HCT116 (cell line): ENCODE measurements at regions not wholly inside any gene's neighbourhood (a gene's known extent, or its start where the extent isn't known, plus 50 kb on each side); places are given as distances from the start of the nearest gene placed in this dataset.
A peak's percentile ranks its signal among the peaks of the same experiment; 100 is the strongest.

Experiments used
- ATAC-seq: fragments of 200-7000 bp; cut with Tn5 transposase; 2 replicates; pipeline ENCODE4 v1.9.1; 2020; ENCODE audit warnings: mild to moderate bottlenecking, moderate library complexity
- BruUV-seq: library from RNA; stranded (reverse); fragments of 400-500 nt; replicated peaks from 2 replicates; lab custom pipeline; 2021; lab: Mats Ljungman, UMichigan
- CTCF ChIA-PET: fragments of 300-600 bp; sonication (Branson Sonifier 250); formaldehyde crosslinking; loops from one replicate; lab custom pipeline; 2021; ENCODE audit warnings: antibody characterized with exemption; lab: Charles Lee
- POLR2A ChIA-PET: fragments of 300-600, 350-600 bp; sonication (Branson Sonifier 250); formaldehyde crosslinking; loops from one replicate; lab custom pipeline; 2021; ENCODE audit warnings: antibody characterized with exemption; lab: Charles Lee
- RAD21 ChIA-PET, 2 experiments: fragments of 300-600 bp; sonication (Branson Sonifier 250); formaldehyde crosslinking; loops; one replicate each; lab custom pipeline; 2023; ENCODE audit warnings: low total read pairs in 2 of 2; ENCODE audit not compliant: uncharacterized antibody in 2 of 2, unreplicated experiment in 2 of 2, low non-redundant PET in 1 of 2; lab: Charles Lee
- DNase-seq: peaks from one replicate; pipeline ENCODE4 v3.0.0-alpha.2; 2010; ENCODE audit warnings: low read depth, low spot score
- H2AFZ ChIP-seq: fragments of 200-600 bp; shearing (Covaris generic), sonication (generic); 2 replicates; pipeline ENCODE4 v1.6.1; 2017; ENCODE audit warnings: low read depth, mixed run types, mixed read lengths, antibody characterized with exemption, low read length; ENCODE audit not compliant: poor library complexity, severe bottlenecking
- H3K27ac ChIP-seq: 2 replicates; pipeline ENCODE4 v1.5.1; 2012; ENCODE audit warnings: low read depth, low read length
- H3K27me3 ChIP-seq: fragments of 200-600 bp; sonication (generic); 2 replicates; pipeline ENCODE4 v1.6.1; 2016; ENCODE audit warnings: mixed run types, low read length, mixed read lengths; ENCODE audit not compliant: insufficient read depth
- H3K36me3 ChIP-seq, 2 experiments: fragments of 200-500 bp in 1 of 2; fragments of 200-600 bp in 1 of 2; sonication (Bioruptor generic) in 1 of 2; sonication (generic) in 1 of 2; 2 replicates each; pipeline versions ENCODE4 v1.5.1 to v1.6.1; 2014 to 2016; ENCODE audit warnings: low read length in 2 of 2, inconsistent platforms in 1 of 2, mixed read lengths in 1 of 2, mixed run types in 1 of 2; ENCODE audit not compliant: insufficient read depth in 2 of 2, control insufficient read depth in 1 of 2
- H3K4me1 ChIP-seq, 2 experiments: fragments of 200-600 bp in 1 of 2; sonication (generic) in 1 of 2; 2 replicates each; pipeline versions ENCODE4 v1.5.1 to v1.6.1; 2012 to 2017; ENCODE audit warnings: low read length in 2 of 2, inconsistent platforms in 1 of 2, mild to moderate bottlenecking in 1 of 2, mixed read lengths in 1 of 2, mixed run types in 1 of 2, moderate library complexity in 1 of 2; ENCODE audit not compliant: insufficient read depth in 2 of 2, control insufficient read depth in 1 of 2
- H3K4me2 ChIP-seq: fragments of 200-600 bp; sonication (generic); 2 replicates; pipeline ENCODE4 v1.6.1; 2017; ENCODE audit warnings: mixed run types, low read length, mixed read lengths
- H3K4me3 ChIP-seq, 2 experiments: fragments of 200-600 bp in 1 of 2; sonication (generic) in 1 of 2; replicated peaks in 1 of 2; 2 replicates each; pipeline ENCODE4 v1.5.1; 2011 to 2016; ENCODE audit warnings: low read length in 2 of 2, control low read depth in 1 of 2, low read depth in 1 of 2, mild to moderate bottlenecking in 1 of 2, mixed read lengths in 1 of 2, mixed run types in 1 of 2
- H3K79me2 ChIP-seq: fragments of 200-600 bp; sonication (generic); 2 replicates; pipeline ENCODE4 v1.6.1; 2017; ENCODE audit warnings: mild to moderate bottlenecking, mixed run types, low read length, moderate library complexity, mixed read lengths; ENCODE audit not compliant: insufficient read depth
- H3K9ac ChIP-seq: fragments of 200-600 bp; sonication (generic); 2 replicates; pipeline ENCODE4 v1.6.1; 2016; ENCODE audit warnings: low read length, mixed read lengths
- H3K9me2 ChIP-seq: fragments of 200-600 bp; sonication (generic), shearing (Covaris generic); 2 replicates; pipeline ENCODE4 v1.6.1; 2017; ENCODE audit warnings: mixed run types, mild to moderate bottlenecking, moderate library complexity; ENCODE audit not compliant: insufficient read depth
- H3K9me3 ChIP-seq, 2 experiments: fragments of 200-500 bp in 1 of 2; fragments of 200-600 bp in 1 of 2; sonication (Bioruptor generic) in 1 of 2; sonication (generic) in 1 of 2; 2 replicates each; pipeline ENCODE4 v1.6.1; 2014 to 2017; ENCODE audit warnings: low read length in 2 of 2, mixed read lengths in 2 of 2, inconsistent platforms in 1 of 2, low read depth in 1 of 2, mild to moderate bottlenecking in 1 of 2, mixed run types in 1 of 2, moderate library complexity in 1 of 2; ENCODE audit not compliant: control insufficient read depth in 1 of 2, insufficient read depth in 1 of 2
- H4K20me1 ChIP-seq: fragments of 200-600 bp; sonication (generic), shearing (Covaris generic); 2 replicates; pipeline ENCODE4 v1.6.1; 2017; ENCODE audit warnings: mixed run types, mild to moderate bottlenecking, moderate library complexity; ENCODE audit not compliant: insufficient read depth
- CBX3 ChIP-seq: IDR thresholded peaks from 2 replicates; pipeline ENCODE4 v1.6.1; 2012; ENCODE audit warnings: low read depth
- CEBPB ChIP-seq: IDR thresholded peaks from 2 replicates; pipeline ENCODE4 v1.6.1; 2012; ENCODE audit warnings: low read depth
- EGR1 ChIP-seq: IDR thresholded peaks from 2 replicates; pipeline ENCODE4 v1.6.1; 2012; ENCODE audit warnings: low read depth
- ELF1 ChIP-seq: IDR thresholded peaks from 2 replicates; pipeline ENCODE4 v1.6.1; 2012; ENCODE audit warnings: low read depth, borderline replicate concordance
- EZH2 ChIP-seq: fragments of 200-600 bp; sonication (generic); IDR thresholded peaks from 2 replicates; pipeline ENCODE4 v1.6.1; 2017; ENCODE audit warnings: antibody characterized with exemption, mixed run types
- EZH2phosphoT487 ChIP-seq: fragments of 200-600 bp; IDR thresholded peaks from 2 replicates; pipeline ENCODE4 v1.6.1; 2018; ENCODE audit warnings: antibody characterized with exemption, borderline replicate concordance
- FOSL1 ChIP-seq: IDR thresholded peaks from 2 replicates; pipeline ENCODE4 v1.6.1; 2012; ENCODE audit warnings: low read depth
- JUND ChIP-seq: IDR thresholded peaks from 2 replicates; pipeline ENCODE4 v1.6.1; 2012
- POLR2A ChIP-seq: IDR thresholded peaks from 2 replicates; pipeline ENCODE4 v1.7.0; 2011; ENCODE audit warnings: borderline replicate concordance; ENCODE audit not compliant: insufficient read depth, insufficient read length; ENCODE audit errors: extremely low read depth
- POLR2AphosphoS5 ChIP-seq: IDR thresholded peaks from 2 replicates; pipeline ENCODE4 v1.6.1; 2011; ENCODE audit warnings: mild to moderate bottlenecking, low read depth, low read length, moderate library complexity
- RAD21 ChIP-seq: IDR thresholded peaks from 2 replicates; pipeline ENCODE4 v1.6.1; 2012; ENCODE audit warnings: low read depth, mild to moderate bottlenecking
- SIN3A ChIP-seq: IDR thresholded peaks from 2 replicates; pipeline ENCODE4 v1.6.1; 2012; ENCODE audit warnings: low read depth
- SP1 ChIP-seq: IDR thresholded peaks from 2 replicates; pipeline ENCODE4 v1.6.1; 2012; ENCODE audit warnings: low read depth
- SRF ChIP-seq: IDR thresholded peaks from 2 replicates; pipeline ENCODE4 v1.6.1; 2012; ENCODE audit warnings: low read depth
- TCF7L2 ChIP-seq: IDR thresholded peaks from 2 replicates; pipeline ENCODE4 v1.7.0; 2011; ENCODE audit warnings: borderline replicate concordance, inconsistent platforms; ENCODE audit not compliant: insufficient read depth, insufficient read length; ENCODE audit errors: extremely low read depth
- YY1 ChIP-seq: IDR thresholded peaks from 2 replicates; pipeline ENCODE4 v1.6.1; 2011; ENCODE audit warnings: low read length, low read depth, moderate library complexity, mild to moderate bottlenecking; ENCODE audit not compliant: insufficient replicate concordance; ENCODE audit errors: extremely low read depth
- ZNF274 ChIP-seq: fragments of 200-500 bp; sonication (Bioruptor generic); IDR thresholded peaks from 2 replicates; pipeline ENCODE4 v1.6.1; 2014; ENCODE audit warnings: mild to moderate bottlenecking, low read depth, low read length, inconsistent platforms
- intact Hi-C: fragments of 100-400 bp; cut with micrococcal nuclease; formaldehyde crosslinking; loops from 2 replicates; pipeline ENCODE4 v1.10.0; 2022
- TF ChIP-seq, protein P1 (sequence below): IDR thresholded peaks from 2 replicates; pipeline ENCODE4 v1.6.1; 2011; ENCODE audit warnings: mild to moderate bottlenecking, low read length, moderate library complexity; ENCODE audit not compliant: insufficient replicate concordance; ENCODE audit errors: extremely low read depth
- TF ChIP-seq, protein P2 (sequence below): IDR thresholded peaks from 2 replicates; pipeline ENCODE4 v1.6.1; 2012
- TF ChIP-seq, protein P3 (sequence below), 3 experiments: fragments of 200-600 bp in 1 of 3; sonication (generic) in 1 of 3; IDR thresholded peaks in 2 of 3; conservative IDR thresholded peaks in 1 of 3; 2 replicates each; pipeline ENCODE4 v1.5.1; 2012 to 2017; ENCODE audit warnings: low read depth in 2 of 3, low read length in 2 of 3, antibody characterized with exemption in 1 of 3, borderline replicate concordance in 1 of 3, control low read depth in 1 of 3, mild to moderate bottlenecking in 1 of 3, mixed read lengths in 1 of 3, mixed run types in 1 of 3, moderate library complexity in 1 of 3; ENCODE audit not compliant: insufficient read depth in 1 of 3
- TF ChIP-seq, protein P4 (sequence below): IDR thresholded peaks from 2 replicates; pipeline ENCODE4 v1.6.1; 2012; ENCODE audit warnings: low read depth

DNA sequence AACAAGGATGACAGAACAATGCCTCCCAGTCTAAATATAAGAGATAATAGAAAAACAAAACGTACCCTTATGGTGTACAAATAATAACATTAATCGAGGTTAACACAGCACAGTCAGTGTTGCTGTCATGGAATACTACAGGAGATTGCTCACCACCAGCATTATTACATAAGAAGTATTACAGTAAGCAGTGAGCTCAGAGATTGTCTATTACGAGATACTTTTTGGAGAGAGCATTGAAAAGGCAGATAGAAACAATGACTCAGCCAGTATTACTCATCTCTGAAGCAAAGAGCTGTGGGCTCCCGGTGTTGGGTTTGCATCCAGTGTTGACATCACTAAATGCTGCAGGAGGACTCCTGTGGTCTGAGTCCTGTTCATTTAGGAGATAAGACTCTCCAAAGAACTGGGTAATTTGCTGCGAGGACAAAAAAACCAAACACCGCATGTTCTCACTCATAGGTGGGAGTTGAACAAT, 191.9 kb upstream of the SEMA6A start:
- no peak overlapping the region for H3K27ac ChIP-seq
- no peaks in the 10 kb centered on the region for H3K79me2 ChIP-seq
- peak overlapping the region; percentile 62 for H3K4me2 ChIP-seq
- BruUV-seq = no TSS peak
- H3K4me3 ChIP-seq = no peak overlapping the region
- ChIA-PET RAD21 (interaction anchor here in 1 of 2 experiments (0.5 kb wide), 1 partner anchor 189 kb away, joined by 3 read pairs; no protein-coding TSS in a partner anchor), CTCF (interaction anchor here (0.6 kb wide), 1 partner anchor 8 kb away, joined by 3 read pairs; no protein-coding TSS in a partner anchor), POLR2A (interaction anchor here (0.8 kb wide), 1 partner anchor 12 kb away, joined by 3 read pairs; no protein-coding TSS in a partner anchor)
- H3K27me3 ChIP-seq = no peaks in the 10 kb centered on the region
- H3K9me3 ChIP-seq = no peaks in the 10 kb centered on the region
- no peaks in the 10 kb centered on the region for H4K20me1 ChIP-seq
- intact Hi-C loops = no loop called here
- H2AFZ ChIP-seq = peak overlapping the region; percentile 95
- H3K4me1 ChIP-seq = peaks cover 0 to 17% of the 10 kb centered on the region in 2 experiments; a peak in 2 of 4 replicates
- no peaks in the 10 kb centered on the region for H3K36me3 ChIP-seq
- no peak overlapping the region for H3K9ac ChIP-seq
- peak; percentile 69 for DNase-seq
- no peaks in the 10 kb centered on the region for H3K9me2 ChIP-seq
- peak; percentile 86 for ATAC-seq
- TF ChIP-seq CEBPB = peak; percentile 79
- TF ChIP-seq CBX3 = peak; percentile 30; the same call in 1 of the 2 replicates
- TF ChIP-seq EGR1 = no peak
- no peak for TF ChIP-seq YY1
- TF ChIP-seq, protein P1, sequence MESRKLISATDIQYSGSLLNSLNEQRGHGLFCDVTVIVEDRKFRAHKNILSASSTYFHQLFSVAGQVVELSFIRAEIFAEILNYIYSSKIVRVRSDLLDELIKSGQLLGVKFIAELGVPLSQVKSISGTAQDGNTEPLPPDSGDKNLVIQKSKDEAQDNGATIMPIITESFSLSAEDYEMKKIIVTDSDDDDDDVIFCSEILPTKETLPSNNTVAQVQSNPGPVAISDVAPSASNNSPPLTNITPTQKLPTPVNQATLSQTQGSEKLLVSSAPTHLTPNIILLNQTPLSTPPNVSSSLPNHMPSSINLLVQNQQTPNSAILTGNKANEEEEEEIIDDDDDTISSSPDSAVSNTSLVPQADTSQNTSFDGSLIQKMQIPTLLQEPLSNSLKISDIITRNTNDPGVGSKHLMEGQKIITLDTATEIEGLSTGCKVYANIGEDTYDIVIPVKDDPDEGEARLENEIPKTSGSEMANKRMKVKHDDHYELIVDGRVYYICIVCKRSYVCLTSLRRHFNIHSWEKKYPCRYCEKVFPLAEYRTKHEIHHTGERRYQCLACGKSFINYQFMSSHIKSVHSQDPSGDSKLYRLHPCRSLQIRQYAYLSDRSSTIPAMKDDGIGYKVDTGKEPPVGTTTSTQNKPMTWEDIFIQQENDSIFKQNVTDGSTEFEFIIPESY = no peak
- TF ChIP-seq POLR2AphosphoS5 = peak; percentile 45; the same call in 1 of the 2 replicates
- TF ChIP-seq, protein P2, sequence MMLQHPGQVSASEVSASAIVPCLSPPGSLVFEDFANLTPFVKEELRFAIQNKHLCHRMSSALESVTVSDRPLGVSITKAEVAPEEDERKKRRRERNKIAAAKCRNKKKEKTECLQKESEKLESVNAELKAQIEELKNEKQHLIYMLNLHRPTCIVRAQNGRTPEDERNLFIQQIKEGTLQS = peak; percentile 61; the same call in 1 of the 2 replicates
- TF ChIP-seq EZH2phosphoT487 = no peak
- no peak; the same call in 1 of the 2 replicates for TF ChIP-seq SRF
- TF ChIP-seq ELF1 = no peak
- TF ChIP-seq SIN3A = no peak
- TF ChIP-seq JUND = peak; percentile 89
- TF ChIP-seq SP1 = peak; percentile 48
- no peak for TF ChIP-seq ZNF274
- no peak for TF ChIP-seq POLR2A
- TF ChIP-seq, protein P3, sequence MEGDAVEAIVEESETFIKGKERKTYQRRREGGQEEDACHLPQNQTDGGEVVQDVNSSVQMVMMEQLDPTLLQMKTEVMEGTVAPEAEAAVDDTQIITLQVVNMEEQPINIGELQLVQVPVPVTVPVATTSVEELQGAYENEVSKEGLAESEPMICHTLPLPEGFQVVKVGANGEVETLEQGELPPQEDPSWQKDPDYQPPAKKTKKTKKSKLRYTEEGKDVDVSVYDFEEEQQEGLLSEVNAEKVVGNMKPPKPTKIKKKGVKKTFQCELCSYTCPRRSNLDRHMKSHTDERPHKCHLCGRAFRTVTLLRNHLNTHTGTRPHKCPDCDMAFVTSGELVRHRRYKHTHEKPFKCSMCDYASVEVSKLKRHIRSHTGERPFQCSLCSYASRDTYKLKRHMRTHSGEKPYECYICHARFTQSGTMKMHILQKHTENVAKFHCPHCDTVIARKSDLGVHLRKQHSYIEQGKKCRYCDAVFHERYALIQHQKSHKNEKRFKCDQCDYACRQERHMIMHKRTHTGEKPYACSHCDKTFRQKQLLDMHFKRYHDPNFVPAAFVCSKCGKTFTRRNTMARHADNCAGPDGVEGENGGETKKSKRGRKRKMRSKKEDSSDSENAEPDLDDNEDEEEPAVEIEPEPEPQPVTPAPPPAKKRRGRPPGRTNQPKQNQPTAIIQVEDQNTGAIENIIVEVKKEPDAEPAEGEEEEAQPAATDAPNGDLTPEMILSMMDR (IDR thresholded peaks at IDR 0.05 in 2 of 3, conservative IDR thresholded peaks at IDR 0.05 in 1 of 3; ENCODE audit: borderline replicate concordance in 1 of 3, insufficient read depth in 1 of 3, low read depth in 2 of 3, low read length in 2 of 3) = no peak
- peak; percentile 94 for TF ChIP-seq FOSL1
- TF ChIP-seq EZH2 = no peak
- no peak for TF ChIP-seq RAD21
- TF ChIP-seq, protein P4, sequence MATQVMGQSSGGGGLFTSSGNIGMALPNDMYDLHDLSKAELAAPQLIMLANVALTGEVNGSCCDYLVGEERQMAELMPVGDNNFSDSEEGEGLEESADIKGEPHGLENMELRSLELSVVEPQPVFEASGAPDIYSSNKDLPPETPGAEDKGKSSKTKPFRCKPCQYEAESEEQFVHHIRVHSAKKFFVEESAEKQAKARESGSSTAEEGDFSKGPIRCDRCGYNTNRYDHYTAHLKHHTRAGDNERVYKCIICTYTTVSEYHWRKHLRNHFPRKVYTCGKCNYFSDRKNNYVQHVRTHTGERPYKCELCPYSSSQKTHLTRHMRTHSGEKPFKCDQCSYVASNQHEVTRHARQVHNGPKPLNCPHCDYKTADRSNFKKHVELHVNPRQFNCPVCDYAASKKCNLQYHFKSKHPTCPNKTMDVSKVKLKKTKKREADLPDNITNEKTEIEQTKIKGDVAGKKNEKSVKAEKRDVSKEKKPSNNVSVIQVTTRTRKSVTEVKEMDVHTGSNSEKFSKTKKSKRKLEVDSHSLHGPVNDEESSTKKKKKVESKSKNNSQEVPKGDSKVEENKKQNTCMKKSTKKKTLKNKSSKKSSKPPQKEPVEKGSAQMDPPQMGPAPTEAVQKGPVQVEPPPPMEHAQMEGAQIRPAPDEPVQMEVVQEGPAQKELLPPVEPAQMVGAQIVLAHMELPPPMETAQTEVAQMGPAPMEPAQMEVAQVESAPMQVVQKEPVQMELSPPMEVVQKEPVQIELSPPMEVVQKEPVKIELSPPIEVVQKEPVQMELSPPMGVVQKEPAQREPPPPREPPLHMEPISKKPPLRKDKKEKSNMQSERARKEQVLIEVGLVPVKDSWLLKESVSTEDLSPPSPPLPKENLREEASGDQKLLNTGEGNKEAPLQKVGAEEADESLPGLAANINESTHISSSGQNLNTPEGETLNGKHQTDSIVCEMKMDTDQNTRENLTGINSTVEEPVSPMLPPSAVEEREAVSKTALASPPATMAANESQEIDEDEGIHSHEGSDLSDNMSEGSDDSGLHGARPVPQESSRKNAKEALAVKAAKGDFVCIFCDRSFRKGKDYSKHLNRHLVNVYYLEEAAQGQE = no peak
- no peak for TF ChIP-seq TCF7L2
